Lung microvascular endothelial cell (primary cell): ENCODE measurements at regions not wholly inside any gene's neighbourhood (a gene's known extent, or its start where the extent isn't known, plus 50 kb on each side); places are given as distances from the start of the nearest gene placed in this dataset.
"Not testable (repeated sequence)": the region's sequence is repeated elsewhere in the genome, so short reads cannot be mapped to it uniquely, and the experiment has no call there.

ENCODE experiments used
- DNase-seq, 2 donors: peaks; one replicate each; pipeline versions ENCODE4 v3.0.0 to v3.0.0-alpha.2; 2010; ENCODE audit warnings: low read depth in 2 of 2

- DNase-seq: no peak
Measured at GRCh38 chr22:34814260-34815025, 251.5 kb upstream of the ISX start.

GRCh38 chr22:34829485-34829884 is 236.5 kb upstream of the ISX start:
- DNase-seq: no peak

GRCh38 chr22:34834059-34834458 is 231.9 kb upstream of the ISX start:
- DNase-seq: no peak

- not testable (repeated sequence) for DNase-seq
Measured at GRCh38 chr22:34834541-34834940, 231.4 kb upstream of the ISX start.

- no peak for DNase-seq
Measured at GRCh38 chr22:34841331-34841771, 224.6 kb upstream of the ISX start.

- DNase-seq: no peak
Measured at GRCh38 chr22:34841911-34842310, 224.0 kb upstream of the ISX start.

GRCh38 chr22:34842630-34843029 is 223.3 kb upstream of the ISX start:
- DNase-seq: no peak

- DNase-seq: not testable (repeated sequence)
Measured at GRCh38 chr22:34843743-34844142, 222.2 kb upstream of the ISX start.

GRCh38 chr22:34845391-34845790 is 220.6 kb upstream of the ISX start:
- no peak for DNase-seq

- no peak for DNase-seq
Measured at GRCh38 chr22:34847072-34847471, 218.9 kb upstream of the ISX start.

GRCh38 chr22:34849965-34850364 is 216.0 kb upstream of the ISX start:
- DNase-seq: no peak

- DNase-seq: no peak
Measured at GRCh38 chr22:34851918-34852662, 213.9 kb upstream of the ISX start.

- DNase-seq: no peak
Measured at GRCh38 chr22:34855471-34855870, 210.5 kb upstream of the ISX start.

- DNase-seq: no peak
Measured at GRCh38 chr22:34858066-34858465, 207.9 kb upstream of the ISX start.

- DNase-seq: no peak
Measured at GRCh38 chr22:34861787-34862186, 204.2 kb upstream of the ISX start.

GRCh38 chr22:34866081-34866480 is 199.9 kb upstream of the ISX start:
- DNase-seq: no peak

GRCh38 chr22:34866495-34867131 is 199.3 kb upstream of the ISX start:
- DNase-seq: no peak

GRCh38 chr22:34877506-34877905 is 188.5 kb upstream of the ISX start:
- DNase-seq: no peak

- no peak for DNase-seq
Measured at GRCh38 chr22:34878171-34878570, 187.8 kb upstream of the ISX start.

GRCh38 chr22:34879001-34879400 is 187.0 kb upstream of the ISX start:
- no peak for DNase-seq

GRCh38 chr22:34880662-34881061 is 185.3 kb upstream of the ISX start:
- DNase-seq: no peak

- DNase-seq: no peak
Measured at GRCh38 chr22:34881453-34881852, 184.5 kb upstream of the ISX start.

GRCh38 chr22:34885852-34886251 is 180.1 kb upstream of the ISX start:
- DNase-seq: no peak
